ENCODE measurements at regions not wholly inside any gene's neighbourhood (a gene's known extent, or its start where the extent isn't known, plus 50 kb on each side); places are given as distances from the start of the nearest gene placed in this dataset.

GRCh38 chr1:167145965-167146364 is 52.1 kb downstream of the STYXL2 start:
- no peak for DNase-seq
- in situ Hi-C loops (cut with MboI; ENCODE audit: low pct_unique_long_range_greater_than_20kb, low sequenced_read_pairs) = no loop called here

- in situ Hi-C loops (cut with MboI; ENCODE audit: low pct_unique_long_range_greater_than_20kb, low sequenced_read_pairs) = no loop called here
- DNase-seq = no peak
These were observed 53.1 kb downstream of the STYXL2 start for GRCh38 chr1:167146903-167147539.

- no peak for DNase-seq
- in situ Hi-C loops (cut with MboI; ENCODE audit: low pct_unique_long_range_greater_than_20kb, low sequenced_read_pairs) = no loop called here
These were observed 54.5 kb downstream of the STYXL2 start for GRCh38 chr1:167148421-167148820.

GRCh38 chr1:167149793-167150491 is 56.1 kb downstream of the STYXL2 start:
- in situ Hi-C loops (cut with MboI; ENCODE audit: low pct_unique_long_range_greater_than_20kb, low sequenced_read_pairs) = no loop called here
- DNase-seq = peak; percentile 38

GRCh38 chr1:167150492-167150833 is 56.6 kb downstream of the STYXL2 start:
- no peak for DNase-seq
- in situ Hi-C loops (cut with MboI; ENCODE audit: low pct_unique_long_range_greater_than_20kb, low sequenced_read_pairs) = no loop called here

- peak; percentile 82 for DNase-seq
- in situ Hi-C loops (cut with MboI; ENCODE audit: low pct_unique_long_range_greater_than_20kb, low sequenced_read_pairs) = no loop called here
These were observed 58.5 kb downstream of the STYXL2 start for GRCh38 chr1:167152192-167152876.

GRCh38 chr1:167156466-167156865 is 62.6 kb downstream of the STYXL2 start:
- in situ Hi-C loops (cut with MboI; ENCODE audit: low pct_unique_long_range_greater_than_20kb, low sequenced_read_pairs) = no loop called here
- no peak for DNase-seq

- no peak for DNase-seq
- in situ Hi-C loops (cut with MboI; ENCODE audit: low pct_unique_long_range_greater_than_20kb, low sequenced_read_pairs) = no loop called here
These were observed 63.2 kb downstream of the STYXL2 start for GRCh38 chr1:167157114-167157513.

- peak; percentile 45 for DNase-seq
- in situ Hi-C loops (cut with MboI; ENCODE audit: low pct_unique_long_range_greater_than_20kb, low sequenced_read_pairs) = no loop called here
These were observed 62.4 kb upstream of the POU2F1 start for GRCh38 chr1:167158111-167158812.

GRCh38 chr1:167158813-167159275 is 61.8 kb upstream of the POU2F1 start:
- peak; percentile 14 for DNase-seq
- in situ Hi-C loops (cut with MboI; ENCODE audit: low pct_unique_long_range_greater_than_20kb, low sequenced_read_pairs) = no loop called here

GRCh38 chr1:167159782-167160181 is 60.9 kb upstream of the POU2F1 start:
- DNase-seq = no peak
- in situ Hi-C loops (cut with MboI; ENCODE audit: low pct_unique_long_range_greater_than_20kb, low sequenced_read_pairs) = no loop called here

GRCh38 chr1:167161242-167161641 is 59.4 kb upstream of the POU2F1 start:
- no peak for DNase-seq

GRCh38 chr1:167161762-167162161 is 58.9 kb upstream of the POU2F1 start:
- DNase-seq = no peak
- in situ Hi-C loops (cut with MboI; ENCODE audit: low pct_unique_long_range_greater_than_20kb, low sequenced_read_pairs) = no loop called here

More at GRCh38 chr1:167161242-167161641, 59.4 kb upstream of the POU2F1 start:
- in situ Hi-C loops (cut with MboI; ENCODE audit: low pct_unique_long_range_greater_than_20kb, low sequenced_read_pairs) = no loop called here

- no peak for DNase-seq
- in situ Hi-C loops (cut with MboI; ENCODE audit: low pct_unique_long_range_greater_than_20kb, low sequenced_read_pairs) = no loop called here
These were observed 55.5 kb upstream of the POU2F1 start for GRCh38 chr1:167165219-167165618.

GRCh38 chr1:167165948-167166689 is 54.6 kb upstream of the POU2F1 start:
- no peak for DNase-seq
- in situ Hi-C loops (cut with MboI; ENCODE audit: low pct_unique_long_range_greater_than_20kb, low sequenced_read_pairs) = no loop called here

- no peak for DNase-seq
- in situ Hi-C loops (cut with MboI; ENCODE audit: low pct_unique_long_range_greater_than_20kb, low sequenced_read_pairs) = no loop called here
These were observed 54.0 kb upstream of the POU2F1 start for GRCh38 chr1:167166690-167167075.

- in situ Hi-C loops (cut with MboI; ENCODE audit: low pct_unique_long_range_greater_than_20kb, low sequenced_read_pairs) = no loop called here
- DNase-seq = no peak
These were observed 52.3 kb upstream of the POU2F1 start for GRCh38 chr1:167168424-167168823.

- in situ Hi-C loops (cut with MboI; ENCODE audit: low pct_unique_long_range_greater_than_20kb, low sequenced_read_pairs) = no loop called here
- no peak for DNase-seq
These were observed 51.0 kb upstream of the POU2F1 start for GRCh38 chr1:167169642-167170041.

Data from KBM-7 (cell line).